Activated T-helper 17 cell treated with anti-CD3 and anti-CD28 coated beads, Interleukin-2, amount 50 U/mL, for 72 hours (primary cell): ENCODE measurements at regions not wholly inside any gene's neighbourhood (a gene's known extent, or its start where the extent isn't known, plus 50 kb on each side); places are given as distances from the start of the nearest gene placed in this dataset.

Experiments
- ATAC-seq: fragments of 150-1000 bp; cut with Tn5 transposase; replicated peaks from 2 replicates; pipeline ENCODE4 v1.10.0; 2021; ENCODE audit warnings: mild to moderate bottlenecking, moderate library complexity
- H3K27ac Mint-ChIP-seq: one replicate; pipeline ENCODE4 v1.8.0; 2022; ENCODE audit warnings: mixed read lengths
- H3K27me3 Mint-ChIP-seq: one replicate; pipeline ENCODE4 v1.8.0; 2022; ENCODE audit warnings: mixed read lengths
- H3K36me3 Mint-ChIP-seq: one replicate; pipeline ENCODE4 v1.8.0; 2022; ENCODE audit warnings: low read depth, mild to moderate bottlenecking, mixed read lengths
- H3K4me1 Mint-ChIP-seq: one replicate; pipeline ENCODE4 v1.8.0; 2022; ENCODE audit warnings: mixed read lengths
- H3K4me3 Mint-ChIP-seq: one replicate; pipeline ENCODE4 v1.8.0; 2022; ENCODE audit warnings: mild to moderate bottlenecking, mixed read lengths
- H3K9me3 Mint-ChIP-seq: one replicate; pipeline ENCODE4 v1.8.0; 2022; ENCODE audit warnings: mixed read lengths

DNA sequence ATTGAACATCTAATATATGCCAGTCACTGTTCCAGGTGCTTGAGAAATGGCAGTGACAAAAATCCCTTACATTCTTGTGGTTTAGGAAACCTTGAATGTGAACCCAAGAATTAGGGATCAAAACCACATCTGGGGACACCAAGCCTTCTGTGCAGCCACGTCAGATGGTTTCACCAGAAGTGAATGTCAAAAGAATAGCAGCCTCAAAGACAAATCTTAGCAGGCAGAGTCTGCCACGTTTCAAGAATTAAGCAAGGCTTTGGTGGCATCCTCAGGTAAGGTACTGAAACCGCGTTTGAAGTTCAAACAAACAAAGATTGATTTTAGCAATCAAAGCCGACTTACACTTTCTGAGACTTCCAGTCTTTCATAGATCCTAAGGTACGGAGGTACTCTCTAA is 225.5 kb upstream of the GNAI1 start:
- H3K4me3 Mint-ChIP-seq, result no peak overlapping the region
- no peaks in the 10 kb centered on the region for H3K36me3 Mint-ChIP-seq
- H3K9me3 Mint-ChIP-seq, result peaks cover 18% of the 10 kb centered on the region
- H3K27ac Mint-ChIP-seq, result no peak overlapping the region
- no peaks in the 10 kb centered on the region for H3K4me1 Mint-ChIP-seq
- no peaks in the 10 kb centered on the region for H3K27me3 Mint-ChIP-seq
- no peak for ATAC-seq

DNA sequence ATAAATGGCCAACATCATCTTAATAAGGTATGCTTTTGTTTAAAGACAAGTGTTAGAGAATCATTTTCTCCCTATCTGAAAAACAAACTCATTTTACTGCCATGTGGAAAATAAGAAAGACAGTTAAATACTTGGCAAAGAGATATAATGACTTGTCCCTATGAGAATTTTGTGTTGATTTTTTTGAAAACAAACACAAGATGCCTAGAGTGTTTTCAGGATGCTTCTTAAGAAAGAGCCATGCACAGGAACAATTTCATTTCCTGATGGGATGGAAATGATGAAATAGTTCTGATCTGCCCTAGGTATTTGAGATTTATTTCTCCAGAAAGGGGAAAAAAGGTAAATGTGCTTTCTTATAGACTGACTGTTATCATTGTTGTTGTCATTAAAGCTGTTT is 237.5 kb upstream of the GNAI1 start:
- no peak for ATAC-seq
- H3K4me1 Mint-ChIP-seq, result no peaks in the 10 kb centered on the region

DNA sequence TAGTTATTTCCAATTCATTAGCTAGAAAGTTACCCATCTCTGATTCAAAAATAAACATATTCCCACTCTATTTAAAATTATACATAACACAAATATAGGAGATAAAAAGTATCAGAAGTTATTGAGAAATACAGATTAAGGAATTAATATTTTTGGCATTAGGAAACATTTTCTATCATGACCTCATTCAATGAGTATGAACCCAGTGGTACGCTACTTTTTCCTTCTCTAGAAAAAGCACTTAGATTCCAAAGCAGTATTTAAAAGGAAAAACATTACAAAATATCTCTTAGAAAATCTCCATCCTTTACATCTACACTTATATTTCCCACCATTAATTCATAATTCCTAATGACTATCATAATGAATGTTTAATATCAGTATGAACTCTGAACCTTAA is 240.6 kb upstream of the GNAI1 start:
- no peaks in the 10 kb centered on the region for H3K4me1 Mint-ChIP-seq
- H3K27ac Mint-ChIP-seq, result no peak overlapping the region
- no peaks in the 10 kb centered on the region for H3K36me3 Mint-ChIP-seq
- H3K4me3 Mint-ChIP-seq, result no peak overlapping the region
- no peaks in the 10 kb centered on the region for H3K27me3 Mint-ChIP-seq
- peaks cover 13% of the 10 kb centered on the region for H3K9me3 Mint-ChIP-seq
- ATAC-seq, result no peak

More for the DNA sequence above, 237.5 kb upstream of the GNAI1 start:
- H3K36me3 Mint-ChIP-seq, result no peaks in the 10 kb centered on the region
- H3K9me3 Mint-ChIP-seq, result peaks cover 10% of the 10 kb centered on the region
- no peaks in the 10 kb centered on the region for H3K27me3 Mint-ChIP-seq
- H3K4me3 Mint-ChIP-seq, result no peak overlapping the region
- no peak overlapping the region for H3K27ac Mint-ChIP-seq

DNA sequence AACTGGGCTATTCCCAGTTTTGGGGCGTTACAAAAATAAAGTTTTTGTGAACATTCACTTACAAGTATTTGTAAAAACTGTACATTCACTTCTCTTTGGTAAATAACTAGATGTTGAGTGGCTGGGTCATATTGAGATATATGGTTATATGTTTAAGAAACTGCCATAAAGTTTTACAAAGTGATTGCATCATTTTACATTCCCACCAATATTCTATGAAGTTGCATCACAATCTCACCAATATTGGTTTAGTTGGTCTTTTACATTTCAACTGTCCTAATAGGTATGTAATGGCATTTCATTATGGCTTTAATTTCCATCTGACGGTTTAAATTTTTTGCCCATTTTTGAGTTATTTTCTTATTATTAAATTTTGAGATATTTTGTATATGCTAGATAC is 251.7 kb upstream of the GNAI1 start:
- Mint-ChIP-seq H3K27ac (no peak overlapping the region), H3K4me1 (no peaks in the 10 kb centered on the region), H3K4me3 (no peak overlapping the region), H3K36me3 (no peaks in the 10 kb centered on the region), H3K9me3 (peaks cover 6% of the 10 kb centered on the region), H3K27me3 (no peaks in the 10 kb centered on the region)
- no peak for ATAC-seq

DNA sequence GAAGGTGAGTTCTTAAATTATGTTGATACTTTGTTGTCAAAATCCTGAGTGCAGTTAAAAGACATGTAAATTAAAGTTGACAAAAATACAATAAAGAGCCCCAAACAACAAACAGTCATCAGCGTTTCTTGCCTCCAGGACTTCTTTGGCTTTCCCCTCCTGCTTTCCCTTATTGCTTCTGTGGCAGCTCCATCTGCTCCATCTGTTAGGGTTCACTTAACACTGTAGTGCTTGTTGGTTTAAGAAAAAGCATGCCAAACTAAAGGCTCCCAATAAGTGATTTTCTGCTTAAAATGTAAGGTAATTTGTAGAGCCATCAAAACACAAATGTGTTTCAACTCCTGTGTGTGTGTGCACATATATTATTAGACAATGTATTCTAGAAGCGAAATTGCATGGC is 254.3 kb upstream of the GNAI1 start:
- H3K9me3 Mint-ChIP-seq, result peaks cover 6% of the 10 kb centered on the region
- no peak overlapping the region for H3K27ac Mint-ChIP-seq
- no peak for ATAC-seq
- H3K27me3 Mint-ChIP-seq, result no peaks in the 10 kb centered on the region
- H3K4me3 Mint-ChIP-seq, result no peak overlapping the region
- no peaks in the 10 kb centered on the region for H3K36me3 Mint-ChIP-seq
- no peaks in the 10 kb centered on the region for H3K4me1 Mint-ChIP-seq

DNA sequence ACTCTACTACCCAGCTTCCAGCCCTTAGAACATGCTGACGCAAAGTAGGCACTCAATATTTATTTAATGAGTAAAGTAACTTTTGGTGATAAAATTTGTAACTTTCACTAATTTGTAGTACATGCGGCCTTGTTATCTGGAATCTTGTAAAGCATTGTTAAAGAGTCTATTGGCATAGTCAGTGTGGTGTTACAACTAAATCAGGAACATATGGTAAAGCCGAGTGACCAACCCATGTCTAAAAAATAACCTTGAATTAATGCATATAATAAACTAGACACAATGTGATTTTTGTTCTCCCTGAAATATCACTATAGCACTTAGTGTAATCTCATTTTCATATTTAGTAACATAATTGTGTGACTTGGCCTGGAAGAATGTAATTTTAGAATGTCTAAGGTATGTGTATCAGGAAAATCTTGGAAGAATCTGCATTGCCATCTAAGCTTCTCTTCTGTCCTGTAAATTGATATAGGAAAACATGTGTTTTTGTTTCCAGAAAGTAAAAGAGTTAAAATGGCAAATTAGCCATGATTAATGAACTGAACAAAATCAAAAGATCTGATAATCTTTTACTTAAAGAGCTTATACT is 256.7 kb upstream of the GNAI1 start:
- Mint-ChIP-seq H3K36me3 (no peaks in the 10 kb centered on the region), H3K4me1 (no peaks in the 10 kb centered on the region), H3K4me3 (no peak overlapping the region), H3K27ac (no peak overlapping the region), H3K27me3 (no peaks in the 10 kb centered on the region), H3K9me3 (peaks cover 6% of the 10 kb centered on the region)
- no peak for ATAC-seq

DNA sequence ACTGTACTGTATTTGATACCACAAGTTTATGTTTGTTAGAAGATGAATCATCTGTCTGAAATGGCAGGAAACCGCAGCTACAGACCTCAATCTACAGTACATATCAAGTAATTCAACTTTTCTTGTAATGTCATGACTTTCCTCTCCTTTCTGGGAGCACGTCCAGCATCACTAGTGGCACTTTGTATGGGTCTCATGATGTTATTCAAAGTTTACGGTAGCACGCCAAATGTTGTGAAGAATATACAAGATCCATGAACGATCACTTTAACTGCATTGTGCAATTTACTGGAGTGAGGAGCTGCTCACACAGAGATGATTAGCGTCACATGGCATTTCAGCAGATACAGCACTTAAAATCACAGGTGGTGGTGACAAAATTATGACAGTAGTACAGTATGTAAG is 257.8 kb upstream of the GNAI1 start:
- Mint-ChIP-seq H3K27ac (no peak overlapping the region), H3K27me3 (no peaks in the 10 kb centered on the region), H3K4me1 (no peaks in the 10 kb centered on the region), H3K4me3 (no peak overlapping the region), H3K9me3 (peaks cover 6% of the 10 kb centered on the region), H3K36me3 (no peaks in the 10 kb centered on the region)
- ATAC-seq, result no peak

DNA sequence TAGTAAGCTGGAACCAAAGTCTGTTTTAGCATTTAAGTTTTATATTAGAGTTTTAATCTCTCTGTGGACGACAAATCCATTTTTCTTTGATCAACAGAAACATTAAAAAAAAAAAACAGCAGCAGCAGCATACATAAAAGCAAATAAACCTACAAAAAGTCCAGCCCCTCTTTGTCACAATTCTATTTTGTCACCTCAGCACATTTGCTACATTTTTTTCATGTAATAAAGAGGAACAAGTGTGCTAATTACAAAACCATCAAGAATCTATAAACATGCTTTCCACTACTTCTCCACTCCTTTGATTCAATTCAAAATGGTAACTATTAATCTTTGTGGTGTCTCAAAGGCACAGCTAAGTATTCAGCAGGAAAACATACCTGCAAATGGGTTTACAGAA is 259.8 kb upstream of the GNAI1 start:
- no peak for ATAC-seq
- H3K4me3 Mint-ChIP-seq, result no peak overlapping the region
- H3K4me1 Mint-ChIP-seq, result no peaks in the 10 kb centered on the region
- H3K9me3 Mint-ChIP-seq, result peaks cover 7% of the 10 kb centered on the region
- no peaks in the 10 kb centered on the region for H3K36me3 Mint-ChIP-seq
- no peaks in the 10 kb centered on the region for H3K27me3 Mint-ChIP-seq
- H3K27ac Mint-ChIP-seq, result no peak overlapping the region

DNA sequence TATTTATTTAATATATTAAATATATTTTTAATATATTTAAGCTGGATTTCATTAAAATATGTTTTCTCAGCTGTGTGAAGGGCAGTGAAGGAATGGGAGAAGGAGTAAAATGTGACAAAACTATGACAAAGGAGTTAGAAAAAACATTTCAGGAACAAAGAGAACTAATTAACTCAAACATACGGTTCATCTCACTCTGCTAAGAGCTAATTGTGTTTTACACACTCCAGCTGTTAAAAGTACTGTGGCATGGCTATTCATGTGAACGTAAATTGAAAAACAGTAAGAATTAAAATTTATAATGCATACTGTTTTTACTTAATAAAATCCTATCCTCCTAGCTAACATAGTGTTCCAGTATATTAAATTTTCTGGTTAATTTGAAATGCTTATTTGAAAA is 262.5 kb upstream of the GNAI1 start:
- Mint-ChIP-seq H3K4me1 (no peaks in the 10 kb centered on the region), H3K4me3 (no peak overlapping the region), H3K9me3 (peaks cover 6% of the 10 kb centered on the region), H3K27me3 (no peaks in the 10 kb centered on the region), H3K27ac (no peak overlapping the region), H3K36me3 (no peaks in the 10 kb centered on the region)
- ATAC-seq, result no peak

DNA sequence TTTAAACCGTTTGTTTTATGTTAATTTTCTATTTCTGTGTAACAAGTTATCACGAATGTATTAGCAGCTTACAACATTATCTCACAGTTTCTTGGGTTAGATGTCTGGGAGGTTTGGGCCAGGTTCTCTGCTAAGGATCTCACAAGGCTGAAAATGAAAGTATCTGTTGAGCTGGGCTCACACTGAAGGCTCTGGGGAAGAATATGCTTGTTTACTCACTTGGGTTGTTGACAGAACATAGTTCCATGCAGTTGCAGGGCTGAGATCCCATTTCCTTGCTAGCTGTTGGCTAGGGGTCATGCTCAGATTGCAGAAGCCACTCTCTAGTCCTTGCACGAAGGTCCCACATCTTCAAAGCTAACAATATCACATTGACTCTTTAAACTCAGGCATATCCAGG is 266.6 kb upstream of the GNAI1 start:
- Mint-ChIP-seq H3K4me1 (no peaks in the 10 kb centered on the region), H3K27me3 (no peaks in the 10 kb centered on the region), H3K36me3 (no peaks in the 10 kb centered on the region), H3K9me3 (peaks cover 6% of the 10 kb centered on the region), H3K4me3 (no peak overlapping the region), H3K27ac (no peak overlapping the region)
- ATAC-seq, result no peak

DNA sequence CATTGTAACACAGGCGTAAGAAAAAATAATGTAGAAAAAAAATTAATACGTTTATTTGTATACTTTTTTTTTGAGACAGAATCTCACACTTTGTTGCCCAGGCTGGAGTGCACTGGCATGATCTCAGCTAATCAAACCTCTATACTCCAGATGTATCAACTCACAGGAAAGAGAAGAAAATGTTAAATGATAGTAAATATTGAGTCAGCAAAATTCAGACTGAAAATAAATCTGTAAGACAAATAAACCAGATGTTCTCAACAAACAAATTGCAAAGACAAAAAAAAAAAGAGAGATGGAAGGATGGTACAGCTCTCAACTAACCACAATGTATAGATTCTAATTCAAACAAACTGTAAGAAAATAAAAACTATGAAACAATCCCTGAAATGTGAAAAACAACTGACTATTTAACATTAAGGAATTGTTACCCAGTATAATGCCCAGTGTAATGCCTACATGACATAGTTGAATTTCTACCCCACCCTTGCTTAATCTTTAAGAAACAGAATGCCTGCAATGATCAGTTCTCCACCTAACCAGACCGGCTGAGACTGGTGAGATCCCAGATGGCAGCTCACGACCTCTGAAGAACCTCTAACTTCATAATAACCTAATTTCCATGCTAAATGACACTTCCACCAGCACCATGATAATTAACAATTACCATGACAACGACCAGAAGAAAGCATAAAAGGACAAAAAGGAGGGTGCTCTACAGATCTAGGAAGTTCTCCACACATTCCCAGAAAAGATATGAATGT is 272.0 kb upstream of the GNAI1 start:
- no peak overlapping the region for H3K4me3 Mint-ChIP-seq
- peaks cover 5% of the 10 kb centered on the region for H3K9me3 Mint-ChIP-seq
- no peaks in the 10 kb centered on the region for H3K4me1 Mint-ChIP-seq
- no peak for ATAC-seq
- no peak overlapping the region for H3K27ac Mint-ChIP-seq
- H3K27me3 Mint-ChIP-seq, result no peaks in the 10 kb centered on the region
- H3K36me3 Mint-ChIP-seq, result no peaks in the 10 kb centered on the region

DNA sequence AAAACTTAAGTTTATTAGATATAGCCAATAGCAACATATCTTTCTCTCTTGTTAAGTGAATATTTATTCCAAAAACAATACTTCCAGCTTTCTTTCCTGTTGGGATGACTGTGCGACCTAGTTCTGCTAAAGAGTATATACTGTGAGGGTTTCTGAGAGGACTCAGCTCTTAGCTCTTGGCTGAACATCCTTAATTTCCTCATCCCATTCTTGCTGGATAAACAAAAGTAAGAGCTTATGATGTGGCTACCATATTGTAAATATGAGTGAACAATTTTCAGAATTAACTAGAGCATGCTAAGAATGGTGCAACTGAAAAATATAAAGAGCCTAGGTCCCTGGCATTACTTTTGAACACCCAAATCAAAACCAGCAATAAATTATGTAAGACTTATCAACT is 279.5 kb upstream of the GNAI1 start:
- no peaks in the 10 kb centered on the region for H3K4me1 Mint-ChIP-seq
- ATAC-seq, result no peak
- H3K27me3 Mint-ChIP-seq, result no peaks in the 10 kb centered on the region
- H3K36me3 Mint-ChIP-seq, result no peaks in the 10 kb centered on the region
- no peak overlapping the region for H3K27ac Mint-ChIP-seq
- H3K9me3 Mint-ChIP-seq, result peaks cover 18% of the 10 kb centered on the region
- no peak overlapping the region for H3K4me3 Mint-ChIP-seq

DNA sequence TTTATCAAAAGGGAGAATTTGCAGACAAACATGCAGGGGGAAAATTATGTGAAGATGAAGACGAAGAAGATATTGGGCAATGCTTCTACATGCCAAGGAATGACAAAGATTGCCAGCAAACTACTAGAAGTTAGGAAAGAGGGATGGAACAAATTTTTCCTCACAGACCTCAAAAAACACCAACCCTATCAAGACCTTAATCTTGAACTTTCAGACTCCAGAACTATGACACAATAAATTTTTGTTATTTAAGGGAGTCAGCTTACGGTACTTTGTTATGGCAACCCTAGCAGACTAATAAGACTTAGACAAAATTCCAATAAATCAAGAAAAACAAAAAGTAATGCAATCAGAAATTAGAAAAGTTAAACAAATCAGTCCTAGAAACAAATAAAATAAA is 280.0 kb upstream of the GNAI1 start:
- Mint-ChIP-seq H3K4me1 (no peaks in the 10 kb centered on the region), H3K27ac (no peak overlapping the region), H3K27me3 (no peaks in the 10 kb centered on the region), H3K4me3 (no peak overlapping the region), H3K36me3 (no peaks in the 10 kb centered on the region), H3K9me3 (peaks cover 18% of the 10 kb centered on the region)
- ATAC-seq, result no peak

DNA sequence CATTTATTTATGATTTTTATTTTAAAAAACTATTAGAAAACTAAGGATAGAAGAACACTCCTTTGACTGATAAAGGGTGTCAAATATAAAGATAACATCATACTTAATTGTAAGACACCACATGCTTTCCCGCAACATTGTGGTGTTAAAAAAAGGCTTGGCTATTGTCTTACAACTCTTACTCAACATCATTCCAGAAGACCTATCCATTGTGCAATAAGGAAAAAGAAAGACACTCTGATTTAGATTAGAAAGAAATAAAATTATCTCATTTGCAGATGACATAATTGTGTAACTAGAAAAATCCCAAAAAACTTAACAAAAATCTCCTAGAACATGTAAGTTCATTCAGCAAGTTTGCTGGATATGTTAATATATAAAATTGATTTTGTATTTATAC is 296.7 kb upstream of the GNAI1 start:
- Mint-ChIP-seq H3K36me3 (no peaks in the 10 kb centered on the region), H3K9me3 (no peaks in the 10 kb centered on the region), H3K27ac (no peak overlapping the region), H3K27me3 (no peaks in the 10 kb centered on the region), H3K4me1 (no peaks in the 10 kb centered on the region), H3K4me3 (no peak overlapping the region)
- no peak for ATAC-seq

DNA sequence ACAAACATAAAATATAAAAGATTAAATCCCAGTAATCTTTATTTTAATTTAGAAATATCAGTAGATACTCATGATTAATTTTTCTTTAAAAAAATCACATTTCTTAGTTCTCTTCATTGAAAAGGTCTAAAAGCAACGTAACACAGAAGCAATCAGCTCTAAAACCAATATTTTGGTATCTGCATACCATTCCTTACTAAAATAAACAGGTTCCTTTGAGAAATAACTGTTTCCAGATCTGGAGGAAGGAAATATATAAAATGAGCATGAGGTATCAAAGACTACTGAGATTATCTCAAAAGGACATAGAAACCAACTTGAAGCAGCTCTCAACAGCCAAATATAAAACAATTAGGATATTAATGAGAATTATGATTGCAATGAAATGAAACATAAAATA is 301.0 kb upstream of the GNAI1 start:
- H3K36me3 Mint-ChIP-seq, result no peaks in the 10 kb centered on the region
- ATAC-seq, result no peak
- H3K9me3 Mint-ChIP-seq, result peaks cover 4% of the 10 kb centered on the region
- H3K27ac Mint-ChIP-seq, result no peak overlapping the region
- H3K27me3 Mint-ChIP-seq, result no peaks in the 10 kb centered on the region
- no peak overlapping the region for H3K4me3 Mint-ChIP-seq
- H3K4me1 Mint-ChIP-seq, result no peaks in the 10 kb centered on the region
